PC-3 (cell line): ENCODE measurements at regions not wholly inside any gene's neighbourhood (a gene's known extent, or its start where the extent isn't known, plus 50 kb on each side); places are given as distances from the start of the nearest gene placed in this dataset.

Experiments used
- ATAC-seq: fragments of 200-7000 bp; cut with Tn5 transposase; 2 replicates; pipeline ENCODE4 v1.9.1; 2020; ENCODE audit warnings: mild to moderate bottlenecking, moderate library complexity
- BruUV-seq: library from RNA; stranded (reverse); fragments of 400-500 nt; replicated peaks from 2 replicates; lab custom pipeline; 2021; lab: Mats Ljungman, UMichigan
- CTCF ChIA-PET: fragments of 300-600 bp; sonication (Branson Sonifier 250); formaldehyde crosslinking; loops from one replicate; lab custom pipeline; 2022; ENCODE audit warnings: antibody characterized with exemption; lab: Charles Lee
- POLR2A ChIA-PET: fragments of 300-600 bp; sonication (Branson Sonifier 250); formaldehyde crosslinking; loops from one replicate; lab custom pipeline; 2022; ENCODE audit warnings: antibody characterized with exemption; ENCODE audit not compliant: unreplicated experiment; lab: Charles Lee
- DNase-seq: peaks from one replicate; pipeline ENCODE4 v3.0.0-alpha.2; 2015
- H2AFZ ChIP-seq: fragments of 300-600 bp; sonication (generic); 2 replicates; pipeline ENCODE4 v1.6.0; 2016; ENCODE audit warnings: antibody characterized with exemption, low read length
- H3F3A ChIP-seq: fragments of 300-600 bp; sonication (generic); one replicate; pipeline ENCODE4 v1.6.0; 2017; ENCODE audit warnings: antibody characterized with exemption, low read length, control low read depth, mild to moderate bottlenecking; ENCODE audit not compliant: unreplicated experiment
- H3K27ac ChIP-seq: fragments of 300-600 bp; sonication (generic); 2 replicates; pipeline ENCODE4 v1.5.1; 2016; ENCODE audit warnings: mild to moderate bottlenecking, low read length
- H3K27me3 ChIP-seq: fragments of 300-600 bp; sonication (generic); 2 replicates; pipeline ENCODE4 v1.6.1; 2016; ENCODE audit warnings: low read length, mixed read lengths
- H3K36me3 ChIP-seq: fragments of 300-600 bp; sonication (generic); 2 replicates; pipeline ENCODE4 v1.6.1; 2016; ENCODE audit warnings: low read depth, mixed run types, low read length, mixed read lengths
- H3K4me1 ChIP-seq: fragments of 300-600 bp; sonication (generic); 2 replicates; pipeline ENCODE4 v1.5.1; 2016; ENCODE audit warnings: low read length; ENCODE audit not compliant: insufficient read depth
- H3K4me2 ChIP-seq: fragments of 300-600 bp; sonication (generic); 2 replicates; pipeline ENCODE4 v1.6.0; 2016; ENCODE audit warnings: low read length
- H3K4me3 ChIP-seq: fragments of 300-600 bp; sonication (generic); 2 replicates; pipeline ENCODE4 v1.5.1; 2016; ENCODE audit warnings: mild to moderate bottlenecking, low read length, mixed read lengths
- H3K79me2 ChIP-seq: fragments of 300-600 bp; sonication (generic); 2 replicates; pipeline ENCODE4 v1.6.1; 2017; ENCODE audit warnings: low read length, mixed read lengths
- H3K9ac ChIP-seq: fragments of 300-600 bp; sonication (generic); 2 replicates; pipeline ENCODE4 v1.6.0; 2016; ENCODE audit warnings: mild to moderate bottlenecking, low read length
- H3K9me2 ChIP-seq: fragments of 300-600 bp; sonication (generic); replicated peaks from 2 replicates; pipeline ENCODE4 v1.6.1; 2016; ENCODE audit warnings: mixed run types, low read length, mixed read lengths
- H3K9me3 ChIP-seq: fragments of 300-600 bp; sonication (generic); 2 replicates; pipeline ENCODE4 v1.6.1; 2016; ENCODE audit warnings: low read length, mixed read lengths
- H4K20me1 ChIP-seq: fragments of 300-600 bp; sonication (generic); 2 replicates; pipeline ENCODE4 v1.6.1; 2016; ENCODE audit warnings: low read length, mixed read lengths
- CTCF ChIP-seq: fragments of 300-600 bp; sonication (generic); conservative IDR thresholded peaks from 2 replicates; pipeline ENCODE4 v1.5.1; 2017; ENCODE audit warnings: antibody characterized with exemption, low read depth, mild to moderate bottlenecking, low read length
- EZH2 ChIP-seq: fragments of 300-600 bp; sonication (generic); IDR thresholded peaks from one replicate; pipeline ENCODE4 v1.6.1; 2017; ENCODE audit warnings: antibody characterized with exemption, mild to moderate bottlenecking, low read length; ENCODE audit not compliant: unreplicated experiment
- EZH2phosphoT487 ChIP-seq: fragments of 300-600 bp; sonication (generic); IDR thresholded peaks from 2 replicates; pipeline ENCODE4 v1.6.1; 2018; ENCODE audit warnings: mild to moderate bottlenecking, antibody characterized with exemption, low read length, borderline replicate concordance
- intact Hi-C: fragments of 100-400 bp; cut with micrococcal nuclease; formaldehyde crosslinking; loops from 2 replicates; pipeline ENCODE4 v1.9.0; 2023

- H3K9ac ChIP-seq: no peak overlapping the region
- no peaks in the 10 kb centered on the region for H4K20me1 ChIP-seq
- ChIA-PET POLR2A (no interaction called here), CTCF (no interaction called here)
- no peak overlapping the region for H3K4me2 ChIP-seq
- no peaks in the 10 kb centered on the region for H3K9me2 ChIP-seq
- ATAC-seq: no peak
- no peaks in the 10 kb centered on the region for H3K36me3 ChIP-seq
- H3K79me2 ChIP-seq: no peaks in the 10 kb centered on the region
- H3K27ac ChIP-seq: no peak overlapping the region
- H2AFZ ChIP-seq: no peak overlapping the region
- no TSS peak for BruUV-seq
- H3F3A ChIP-seq: no peaks in the 10 kb centered on the region
- TF ChIP-seq CTCF (no peak), EZH2 (no peak), EZH2phosphoT487 (no peak)
- DNase-seq: no peak
- peaks cover 24% of the 10 kb centered on the region; the same call in 1 of the 2 replicates for H3K9me3 ChIP-seq
- no peak overlapping the region for H3K4me3 ChIP-seq
- intact Hi-C loops: no loop called here
- no peaks in the 10 kb centered on the region for H3K4me1 ChIP-seq
- no peaks in the 10 kb centered on the region for H3K27me3 ChIP-seq
These were observed 170.6 kb downstream of the CCDC59 start for GRCh38 chr12:82187595-82187994.

GRCh38 chr12:82187011-82187410 is 171.2 kb downstream of the CCDC59 start:
- CTCF ChIA-PET: no interaction called here
- no peak for ATAC-seq

More at GRCh38 chr12:82187011-82187410, 171.2 kb downstream of the CCDC59 start:
- H3K27me3 ChIP-seq: no peaks in the 10 kb centered on the region
- no TSS peak for BruUV-seq
- H3K4me2 ChIP-seq: no peak overlapping the region
- H3K9me3 ChIP-seq: peaks cover 24% of the 10 kb centered on the region; the same call in 1 of the 2 replicates
- intact Hi-C loops: no loop called here
- DNase-seq: no peak
- TF ChIP-seq EZH2 (no peak), CTCF (no peak), EZH2phosphoT487 (no peak)
- no peaks in the 10 kb centered on the region for H3K79me2 ChIP-seq
- no peak overlapping the region for H2AFZ ChIP-seq
- H3K27ac ChIP-seq: no peak overlapping the region
- no peaks in the 10 kb centered on the region for H3K36me3 ChIP-seq
- H3K9me2 ChIP-seq: no peaks in the 10 kb centered on the region
- H3F3A ChIP-seq: no peaks in the 10 kb centered on the region
- H3K9ac ChIP-seq: no peak overlapping the region
- no peaks in the 10 kb centered on the region for H4K20me1 ChIP-seq
- H3K4me1 ChIP-seq: no peaks in the 10 kb centered on the region
- POLR2A ChIA-PET: no interaction called here
- no peak overlapping the region for H3K4me3 ChIP-seq
